Hepatocyte (in vitro differentiated cells): ENCODE measurements at regions not wholly inside any gene's neighbourhood (a gene's known extent, or its start where the extent isn't known, plus 50 kb on each side); places are given as distances from the start of the nearest gene placed in this dataset.

Experiments used
- DNase-seq: peaks from one replicate; pipeline ENCODE4 v3.0.0-alpha.2; 2016; ENCODE audit warnings: low spot score
- H2AFZ ChIP-seq: fragments of 200-600 bp; sonication (generic); 2 replicates; pipeline ENCODE4 v1.6.0; 2016; ENCODE audit warnings: antibody characterized with exemption, mild to moderate bottlenecking
- H3K27ac ChIP-seq: fragments of 200-600 bp; sonication (generic); 2 replicates; pipeline ENCODE4 v1.5.1; 2016; ENCODE audit warnings: mild to moderate bottlenecking
- H3K27me3 ChIP-seq: fragments of 200-600 bp; sonication (generic); 2 replicates; pipeline ENCODE4 v1.6.1; 2016
- H3K36me3 ChIP-seq: fragments of 200-600 bp; sonication (generic); replicated peaks from 2 replicates; pipeline ENCODE4 v1.5.1; 2016; ENCODE audit warnings: low read depth; ENCODE audit not compliant: insufficient read depth
- H3K4me1 ChIP-seq: fragments of 200-600 bp; sonication (generic); 2 replicates; pipeline ENCODE4 v1.5.1; 2016; ENCODE audit warnings: mild to moderate bottlenecking, moderate library complexity; ENCODE audit not compliant: insufficient read depth
- H3K4me2 ChIP-seq: fragments of 200-600 bp; sonication (generic); 2 replicates; pipeline ENCODE4 v1.6.0; 2016
- H3K4me3 ChIP-seq: fragments of 200-600 bp; sonication (generic); 2 replicates; pipeline ENCODE4 v1.5.1; 2016; ENCODE audit warnings: mild to moderate bottlenecking
- H3K79me2 ChIP-seq: fragments of 200-600 bp; sonication (generic); 2 replicates; pipeline ENCODE4 v1.6.0; 2017; ENCODE audit warnings: mild to moderate bottlenecking
- H3K9me2 ChIP-seq: fragments of 200-600 bp; sonication (generic); replicated peaks from 2 replicates; pipeline ENCODE4 v1.6.0; 2017; ENCODE audit warnings: mild to moderate bottlenecking; ENCODE audit not compliant: insufficient read depth
- H3K9me3 ChIP-seq: fragments of 200-600 bp; sonication (generic); 2 replicates; pipeline ENCODE4 v1.5.1; 2016; ENCODE audit warnings: low read depth, mild to moderate bottlenecking
- H4K20me1 ChIP-seq: fragments of 200-600 bp; sonication (generic); 2 replicates; pipeline ENCODE4 v1.6.0; 2016; ENCODE audit warnings: mild to moderate bottlenecking; ENCODE audit not compliant: insufficient read depth, poor library complexity, severe bottlenecking
- EZH2 ChIP-seq: fragments of 200-600 bp; sonication (generic); IDR thresholded peaks from 2 replicates; pipeline ENCODE4 v1.6.1; 2016; ENCODE audit warnings: antibody characterized with exemption, mild to moderate bottlenecking, borderline replicate concordance
- EZH2phosphoT487 ChIP-seq: fragments of 200-600 bp; sonication (generic); IDR thresholded peaks from one replicate; pipeline ENCODE4 v1.6.1; 2018; ENCODE audit warnings: antibody characterized with exemption, mild to moderate bottlenecking, low read depth, moderate library complexity; ENCODE audit not compliant: unreplicated experiment, severe bottlenecking
- WGBS: methylation state at CpG from one replicate; pipeline ENCODE4 v1.1.6; 2016; ENCODE audit warnings: low lambda C conversion rate; ENCODE audit errors: missing lambda C conversion rate; 5-methylcytosine and 5-hydroxymethylcytosine counted together
- TF ChIP-seq, protein P1 (sequence below): fragments of 200-600 bp; sonication (generic); IDR thresholded peaks from 2 replicates; pipeline ENCODE4 v1.5.1; 2016; ENCODE audit warnings: antibody characterized with exemption, mild to moderate bottlenecking; ENCODE audit not compliant: poor library complexity

- no peaks in the 10 kb centered on the region for H3K9me3 ChIP-seq
- H3K79me2 ChIP-seq: no peaks in the 10 kb centered on the region
- no peak overlapping the region for H3K27ac ChIP-seq
- H3K36me3 ChIP-seq: no peaks in the 10 kb centered on the region
- TF ChIP-seq EZH2: no peak
- TF ChIP-seq, protein P1, sequence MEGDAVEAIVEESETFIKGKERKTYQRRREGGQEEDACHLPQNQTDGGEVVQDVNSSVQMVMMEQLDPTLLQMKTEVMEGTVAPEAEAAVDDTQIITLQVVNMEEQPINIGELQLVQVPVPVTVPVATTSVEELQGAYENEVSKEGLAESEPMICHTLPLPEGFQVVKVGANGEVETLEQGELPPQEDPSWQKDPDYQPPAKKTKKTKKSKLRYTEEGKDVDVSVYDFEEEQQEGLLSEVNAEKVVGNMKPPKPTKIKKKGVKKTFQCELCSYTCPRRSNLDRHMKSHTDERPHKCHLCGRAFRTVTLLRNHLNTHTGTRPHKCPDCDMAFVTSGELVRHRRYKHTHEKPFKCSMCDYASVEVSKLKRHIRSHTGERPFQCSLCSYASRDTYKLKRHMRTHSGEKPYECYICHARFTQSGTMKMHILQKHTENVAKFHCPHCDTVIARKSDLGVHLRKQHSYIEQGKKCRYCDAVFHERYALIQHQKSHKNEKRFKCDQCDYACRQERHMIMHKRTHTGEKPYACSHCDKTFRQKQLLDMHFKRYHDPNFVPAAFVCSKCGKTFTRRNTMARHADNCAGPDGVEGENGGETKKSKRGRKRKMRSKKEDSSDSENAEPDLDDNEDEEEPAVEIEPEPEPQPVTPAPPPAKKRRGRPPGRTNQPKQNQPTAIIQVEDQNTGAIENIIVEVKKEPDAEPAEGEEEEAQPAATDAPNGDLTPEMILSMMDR: no peak
- TF ChIP-seq EZH2phosphoT487: no peak
- no peaks in the 10 kb centered on the region for H3K4me1 ChIP-seq
- 90% methylated on average over 6 of the region's 6 CpGs for WGBS
- no peaks in the 10 kb centered on the region for H3K9me2 ChIP-seq
- no peaks in the 10 kb centered on the region for H3K27me3 ChIP-seq
- H3K4me3 ChIP-seq: no peak overlapping the region
- H2AFZ ChIP-seq: peak overlapping the region; percentile 19
- no peak for DNase-seq
- no peaks in the 10 kb centered on the region for H4K20me1 ChIP-seq
- peak overlapping the region; percentile 20 for H3K4me2 ChIP-seq
Measured at GRCh38 chr7:13057462-13058200, 370.2 kb downstream of the ARL4A start.

- Histone ChIP-seq H3K27ac (no peak overlapping the region), H3K36me3 (no peaks in the 10 kb centered on the region), H3K79me2 (no peaks in the 10 kb centered on the region), H3K9me3 (no peaks in the 10 kb centered on the region), H2AFZ (no peak overlapping the region), H4K20me1 (no peaks in the 10 kb centered on the region), H3K4me1 (no peaks in the 10 kb centered on the region), H3K27me3 (no peaks in the 10 kb centered on the region), H3K9me2 (no peaks in the 10 kb centered on the region), H3K4me3 (no peak overlapping the region), H3K4me2 (no peak overlapping the region)
- no peak for TF ChIP-seq EZH2phosphoT487
- no peak for TF ChIP-seq EZH2
- TF ChIP-seq, protein P1: no peak
- 91% methylated on average over 2 of the region's 2 CpGs for WGBS
- no peak for DNase-seq
Measured at GRCh38 chr7:13060173-13060572, 372.7 kb downstream of the ARL4A start.

DNA sequence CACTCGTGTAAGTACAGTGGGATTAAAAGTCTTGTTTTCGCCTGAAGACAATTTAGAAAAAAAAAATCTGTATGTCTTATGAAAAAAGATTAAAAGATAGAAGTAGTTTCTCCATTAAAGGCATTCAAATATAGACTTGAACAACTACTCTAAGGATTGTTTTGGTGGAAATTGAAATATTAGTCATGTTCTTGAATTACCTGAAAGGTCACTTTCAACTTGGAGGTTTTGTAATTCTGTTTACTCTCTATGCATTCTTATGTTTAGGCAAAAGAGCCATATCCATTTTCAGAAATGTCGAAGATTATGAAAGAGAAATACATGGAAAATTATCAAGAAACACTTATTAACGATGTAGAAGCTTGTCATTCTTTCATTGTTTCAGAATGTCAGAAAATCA, 373.7 kb downstream of the ARL4A start:
- H3K9me2 ChIP-seq: no peaks in the 10 kb centered on the region
- no peaks in the 10 kb centered on the region for H3K9me3 ChIP-seq
- H3K4me2 ChIP-seq: no peak overlapping the region
- TF ChIP-seq EZH2: no peak
- no peak for TF ChIP-seq EZH2phosphoT487
- TF ChIP-seq, protein P1: no peak
- H3K27ac ChIP-seq: no peak overlapping the region
- no peak overlapping the region for H2AFZ ChIP-seq
- H3K79me2 ChIP-seq: no peaks in the 10 kb centered on the region
- no peaks in the 10 kb centered on the region for H4K20me1 ChIP-seq
- H3K27me3 ChIP-seq: no peaks in the 10 kb centered on the region
- H3K4me3 ChIP-seq: no peak overlapping the region
- no peak for DNase-seq
- no peaks in the 10 kb centered on the region for H3K36me3 ChIP-seq
- H3K4me1 ChIP-seq: no peaks in the 10 kb centered on the region
- WGBS: 83% methylated on average over 4 of the region's 4 CpGs
